Cortex of kidney (tissue), 1 donor: ENCODE measurements at regions not wholly inside any gene's neighbourhood (a gene's known extent, or its start where the extent isn't known, plus 50 kb on each side); places are given as distances from the start of the nearest gene placed in this dataset.
"Not testable (repeated sequence)": the region's sequence is repeated elsewhere in the genome, so short reads cannot be mapped to it uniquely, and the experiment has no call there.

ENCODE experiments used
- DNase-seq: peaks from one replicate; lab custom pipeline; 2025; lab: John Stamatoyannopoulos, UW

GRCh38 chr2:118387509-118387908 is 299.2 kb downstream of the INSIG2 start:
- DNase-seq: no peak

- DNase-seq: no peak
Measured at GRCh38 chr2:118386641-118387302, 298.5 kb downstream of the INSIG2 start.

- no peak for DNase-seq
Measured at GRCh38 chr2:118380915-118381653, 292.8 kb downstream of the INSIG2 start.

GRCh38 chr2:118375907-118376485 is 287.7 kb downstream of the INSIG2 start:
- DNase-seq: no peak

GRCh38 chr2:118374974-118375755 is 286.9 kb downstream of the INSIG2 start:
- DNase-seq: no peak

GRCh38 chr2:118372886-118373830 is 284.9 kb downstream of the INSIG2 start:
- DNase-seq: no peak

- no peak for DNase-seq
Measured at GRCh38 chr2:118371515-118371914, 283.2 kb downstream of the INSIG2 start.

GRCh38 chr2:118369521-118369920 is 281.2 kb downstream of the INSIG2 start:
- not testable (repeated sequence) for DNase-seq

- no peak for DNase-seq
Measured at GRCh38 chr2:118363604-118364003, 275.3 kb downstream of the INSIG2 start.

GRCh38 chr2:118356051-118356450 is 267.8 kb downstream of the INSIG2 start:
- no peak for DNase-seq

GRCh38 chr2:118351796-118352195 is 263.5 kb downstream of the INSIG2 start:
- no peak for DNase-seq

GRCh38 chr2:118350621-118351020 is 262.4 kb downstream of the INSIG2 start:
- DNase-seq: no peak

GRCh38 chr2:118349365-118349764 is 261.1 kb downstream of the INSIG2 start:
- DNase-seq: no peak

GRCh38 chr2:118348380-118349034 is 260.2 kb downstream of the INSIG2 start:
- DNase-seq: no peak

- DNase-seq: no peak
Measured at GRCh38 chr2:118345465-118345864, 257.2 kb downstream of the INSIG2 start.

- DNase-seq: no peak
Measured at GRCh38 chr2:118340103-118340502, 251.8 kb downstream of the INSIG2 start.

- DNase-seq: no peak
Measured at GRCh38 chr2:118339386-118339785, 251.1 kb downstream of the INSIG2 start.

GRCh38 chr2:118333664-118334063 is 245.4 kb downstream of the INSIG2 start:
- no peak for DNase-seq

GRCh38 chr2:118325321-118325955 is 237.2 kb downstream of the INSIG2 start:
- no peak for DNase-seq

GRCh38 chr2:118322406-118322805 is 234.1 kb downstream of the INSIG2 start:
- DNase-seq: no peak
